PC-3 (cell line): ENCODE measurements at regions not wholly inside any gene's neighbourhood (a gene's known extent, or its start where the extent isn't known, plus 50 kb on each side); places are given as distances from the start of the nearest gene placed in this dataset.

ENCODE experiments used
- ATAC-seq: fragments of 200-7000 bp; cut with Tn5 transposase; 2 replicates; pipeline ENCODE4 v1.9.1; 2020; ENCODE audit warnings: mild to moderate bottlenecking, moderate library complexity
- BruUV-seq: library from RNA; stranded (reverse); fragments of 400-500 nt; replicated peaks from 2 replicates; lab custom pipeline; 2021; lab: Mats Ljungman, UMichigan
- CTCF ChIA-PET: fragments of 300-600 bp; sonication (Branson Sonifier 250); formaldehyde crosslinking; loops from one replicate; lab custom pipeline; 2022; ENCODE audit warnings: antibody characterized with exemption; lab: Charles Lee
- POLR2A ChIA-PET: fragments of 300-600 bp; sonication (Branson Sonifier 250); formaldehyde crosslinking; loops from one replicate; lab custom pipeline; 2022; ENCODE audit warnings: antibody characterized with exemption; ENCODE audit not compliant: unreplicated experiment; lab: Charles Lee
- DNase-seq: peaks from one replicate; pipeline ENCODE4 v3.0.0-alpha.2; 2015
- H2AFZ ChIP-seq: fragments of 300-600 bp; sonication (generic); 2 replicates; pipeline ENCODE4 v1.6.0; 2016; ENCODE audit warnings: antibody characterized with exemption, low read length
- H3F3A ChIP-seq: fragments of 300-600 bp; sonication (generic); one replicate; pipeline ENCODE4 v1.6.0; 2017; ENCODE audit warnings: antibody characterized with exemption, low read length, control low read depth, mild to moderate bottlenecking; ENCODE audit not compliant: unreplicated experiment
- H3K27ac ChIP-seq: fragments of 300-600 bp; sonication (generic); 2 replicates; pipeline ENCODE4 v1.5.1; 2016; ENCODE audit warnings: mild to moderate bottlenecking, low read length
- H3K27me3 ChIP-seq: fragments of 300-600 bp; sonication (generic); 2 replicates; pipeline ENCODE4 v1.6.1; 2016; ENCODE audit warnings: low read length, mixed read lengths
- H3K36me3 ChIP-seq: fragments of 300-600 bp; sonication (generic); 2 replicates; pipeline ENCODE4 v1.6.1; 2016; ENCODE audit warnings: low read depth, mixed run types, low read length, mixed read lengths
- H3K4me1 ChIP-seq: fragments of 300-600 bp; sonication (generic); 2 replicates; pipeline ENCODE4 v1.5.1; 2016; ENCODE audit warnings: low read length; ENCODE audit not compliant: insufficient read depth
- H3K4me2 ChIP-seq: fragments of 300-600 bp; sonication (generic); 2 replicates; pipeline ENCODE4 v1.6.0; 2016; ENCODE audit warnings: low read length
- H3K4me3 ChIP-seq: fragments of 300-600 bp; sonication (generic); 2 replicates; pipeline ENCODE4 v1.5.1; 2016; ENCODE audit warnings: mild to moderate bottlenecking, low read length, mixed read lengths
- H3K79me2 ChIP-seq: fragments of 300-600 bp; sonication (generic); 2 replicates; pipeline ENCODE4 v1.6.1; 2017; ENCODE audit warnings: low read length, mixed read lengths
- H3K9ac ChIP-seq: fragments of 300-600 bp; sonication (generic); 2 replicates; pipeline ENCODE4 v1.6.0; 2016; ENCODE audit warnings: mild to moderate bottlenecking, low read length
- H3K9me2 ChIP-seq: fragments of 300-600 bp; sonication (generic); replicated peaks from 2 replicates; pipeline ENCODE4 v1.6.1; 2016; ENCODE audit warnings: mixed run types, low read length, mixed read lengths
- H3K9me3 ChIP-seq: fragments of 300-600 bp; sonication (generic); 2 replicates; pipeline ENCODE4 v1.6.1; 2016; ENCODE audit warnings: low read length, mixed read lengths
- H4K20me1 ChIP-seq: fragments of 300-600 bp; sonication (generic); 2 replicates; pipeline ENCODE4 v1.6.1; 2016; ENCODE audit warnings: low read length, mixed read lengths
- CTCF ChIP-seq: fragments of 300-600 bp; sonication (generic); conservative IDR thresholded peaks from 2 replicates; pipeline ENCODE4 v1.5.1; 2017; ENCODE audit warnings: antibody characterized with exemption, low read depth, mild to moderate bottlenecking, low read length
- EZH2 ChIP-seq: fragments of 300-600 bp; sonication (generic); IDR thresholded peaks from one replicate; pipeline ENCODE4 v1.6.1; 2017; ENCODE audit warnings: antibody characterized with exemption, mild to moderate bottlenecking, low read length; ENCODE audit not compliant: unreplicated experiment
- EZH2phosphoT487 ChIP-seq: fragments of 300-600 bp; sonication (generic); IDR thresholded peaks from 2 replicates; pipeline ENCODE4 v1.6.1; 2018; ENCODE audit warnings: mild to moderate bottlenecking, antibody characterized with exemption, low read length, borderline replicate concordance
- intact Hi-C: fragments of 100-400 bp; cut with micrococcal nuclease; formaldehyde crosslinking; loops from 2 replicates; pipeline ENCODE4 v1.9.0; 2023

DNA sequence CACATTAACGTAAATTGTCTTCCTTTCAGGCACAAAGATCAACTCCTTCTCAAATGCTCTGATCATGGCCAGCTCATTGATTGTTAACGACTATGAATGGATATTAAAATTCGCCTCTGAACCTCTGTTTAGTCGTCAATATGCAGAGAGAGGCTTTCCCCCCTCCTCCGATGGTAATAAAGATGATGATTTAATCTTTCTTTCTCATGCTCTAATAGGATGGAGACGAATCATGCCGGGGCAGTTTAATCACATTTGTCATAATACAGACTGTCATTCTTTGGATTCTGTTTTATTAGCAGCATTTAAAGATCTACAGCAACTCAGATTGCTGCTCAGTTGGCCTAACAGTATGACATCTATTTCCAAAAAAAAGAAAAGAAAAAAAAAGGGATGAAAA, 132.9 kb downstream of the SREK1 start:
- TF ChIP-seq CTCF (no peak), EZH2phosphoT487 (no peak), EZH2 (no peak)
- H3K4me2 ChIP-seq, result no peak overlapping the region
- no peaks in the 10 kb centered on the region for H3K79me2 ChIP-seq
- H3K27me3 ChIP-seq, result no peaks in the 10 kb centered on the region
- no peaks in the 10 kb centered on the region for H3K9me2 ChIP-seq
- no TSS peak for BruUV-seq
- H3K4me1 ChIP-seq, result no peaks in the 10 kb centered on the region
- no peak overlapping the region for H3K4me3 ChIP-seq
- H3K27ac ChIP-seq, result no peak overlapping the region
- H3K9me3 ChIP-seq, result no peaks in the 10 kb centered on the region
- DNase-seq, result no peak
- no peak overlapping the region for H2AFZ ChIP-seq
- H4K20me1 ChIP-seq, result no peaks in the 10 kb centered on the region
- no peaks in the 10 kb centered on the region for H3K36me3 ChIP-seq
- ChIA-PET POLR2A (no interaction called here), CTCF (interaction anchor here (0.6 kb wide), 1 partner anchor 873 kb away, joined by 3 read pairs; no protein-coding TSS in a partner anchor)
- no peak for ATAC-seq
- H3K9ac ChIP-seq, result no peak overlapping the region
- intact Hi-C loops, result no loop called here
- no peaks in the 10 kb centered on the region for H3F3A ChIP-seq

DNA sequence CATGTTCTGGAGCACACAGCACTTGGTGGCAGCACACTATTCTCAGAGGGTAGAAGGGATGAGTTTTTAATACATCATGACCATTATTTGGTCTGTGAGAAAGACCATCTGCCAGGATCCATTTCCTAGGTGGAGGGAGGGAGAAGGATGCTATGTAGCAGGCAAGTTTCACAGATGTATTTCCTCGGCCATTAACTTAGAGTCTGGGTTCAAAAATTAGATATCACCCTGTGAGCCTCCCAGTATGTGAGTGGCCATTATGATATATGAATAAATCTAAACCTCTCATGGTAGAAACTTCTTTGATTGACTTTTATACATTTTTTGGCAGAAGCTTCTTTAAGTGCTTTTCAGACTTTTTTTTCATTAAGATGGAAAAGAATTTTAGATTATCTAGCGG, 133.9 kb downstream of the SREK1 start:
- no peak overlapping the region for H3K9ac ChIP-seq
- no peak for DNase-seq
- H3K36me3 ChIP-seq, result no peaks in the 10 kb centered on the region
- TF ChIP-seq EZH2, result no peak
- no peak for TF ChIP-seq EZH2phosphoT487
- no peak for TF ChIP-seq CTCF
- H3K9me3 ChIP-seq, result no peaks in the 10 kb centered on the region
- no TSS peak for BruUV-seq
- no peaks in the 10 kb centered on the region for H3K79me2 ChIP-seq
- H3K4me3 ChIP-seq, result no peak overlapping the region
- no peaks in the 10 kb centered on the region for H3K9me2 ChIP-seq
- ChIA-PET CTCF (no interaction called here), POLR2A (no interaction called here)
- intact Hi-C loops, result no loop called here
- H4K20me1 ChIP-seq, result no peaks in the 10 kb centered on the region
- no peak overlapping the region for H3K27ac ChIP-seq
- H3K4me1 ChIP-seq, result no peaks in the 10 kb centered on the region
- H3K27me3 ChIP-seq, result no peaks in the 10 kb centered on the region
- H3K4me2 ChIP-seq, result no peak overlapping the region
- no peak overlapping the region for H2AFZ ChIP-seq
- ATAC-seq, result no peak
- no peaks in the 10 kb centered on the region for H3F3A ChIP-seq

GRCh38 chr5:66281294-66281693, 137.2 kb downstream of the SREK1 start:
- no peak overlapping the region for H2AFZ ChIP-seq
- intact Hi-C loops, result no loop called here
- H4K20me1 ChIP-seq, result no peaks in the 10 kb centered on the region
- no peak overlapping the region for H3K9ac ChIP-seq
- H3K4me2 ChIP-seq, result no peak overlapping the region
- H3F3A ChIP-seq, result no peaks in the 10 kb centered on the region
- no peak overlapping the region for H3K27ac ChIP-seq
- no peaks in the 10 kb centered on the region for H3K4me1 ChIP-seq
- H3K79me2 ChIP-seq, result no peaks in the 10 kb centered on the region
- H3K4me3 ChIP-seq, result no peak overlapping the region
- DNase-seq (no peak), ATAC-seq (no peak)
- no peaks in the 10 kb centered on the region for H3K9me3 ChIP-seq
- ChIA-PET POLR2A (no interaction called here), CTCF (no interaction called here)
- no peaks in the 10 kb centered on the region for H3K36me3 ChIP-seq
- TF ChIP-seq EZH2phosphoT487 (no peak), CTCF (no peak), EZH2 (no peak)
- no peaks in the 10 kb centered on the region for H3K9me2 ChIP-seq
- H3K27me3 ChIP-seq, result no peaks in the 10 kb centered on the region
- BruUV-seq, result no TSS peak
